GM19438 (cell line): ENCODE measurements at regions not wholly inside any gene's neighbourhood (a gene's known extent, or its start where the extent isn't known, plus 50 kb on each side); places are given as distances from the start of the nearest gene placed in this dataset.

ENCODE experiments used
- ATAC-seq: cut with Tn5 transposase; IDR thresholded peaks from one replicate; pipeline ENCODE4 v1.9.1; 2021; ENCODE audit warnings: low read depth; ENCODE audit not compliant: unreplicated experiment

- no peak for ATAC-seq
Measured at GRCh38 chr5:155878991-155879575, 447.9 kb upstream of the SGCD start.

- no peak for ATAC-seq
Measured at GRCh38 chr5:155884041-155884440, 442.9 kb upstream of the SGCD start.

GRCh38 chr5:155885199-155885598, 441.8 kb upstream of the SGCD start:
- no peak for ATAC-seq

- ATAC-seq, result no peak
Measured at GRCh38 chr5:155886311-155887031, 440.5 kb upstream of the SGCD start.

- ATAC-seq, result no peak
Measured at GRCh38 chr5:155895484-155895883, 431.5 kb upstream of the SGCD start.

GRCh38 chr5:155897761-155898160, 429.2 kb upstream of the SGCD start:
- ATAC-seq, result no peak

- no peak for ATAC-seq
Measured at GRCh38 chr5:155898284-155898683, 428.7 kb upstream of the SGCD start.

GRCh38 chr5:155903791-155904190, 423.2 kb upstream of the SGCD start:
- no peak for ATAC-seq

- ATAC-seq, result no peak
Measured at GRCh38 chr5:155905364-155905763, 421.6 kb upstream of the SGCD start.

GRCh38 chr5:155906046-155906445, 420.9 kb upstream of the SGCD start:
- ATAC-seq, result no peak

GRCh38 chr5:155908543-155908942, 418.4 kb upstream of the SGCD start:
- no peak for ATAC-seq

GRCh38 chr5:155912291-155912690, 414.7 kb upstream of the SGCD start:
- no peak for ATAC-seq

GRCh38 chr5:155914766-155915165, 412.2 kb upstream of the SGCD start:
- ATAC-seq, result no peak

GRCh38 chr5:155915601-155916000, 411.4 kb upstream of the SGCD start:
- ATAC-seq, result no peak

- no peak for ATAC-seq
Measured at GRCh38 chr5:155919126-155919525, 407.8 kb upstream of the SGCD start.

- ATAC-seq, result no peak
Measured at GRCh38 chr5:155919725-155920124, 407.2 kb upstream of the SGCD start.

GRCh38 chr5:155921621-155922020, 405.3 kb upstream of the SGCD start:
- ATAC-seq, result no peak

- no peak for ATAC-seq
Measured at GRCh38 chr5:155923784-155924183, 403.2 kb upstream of the SGCD start.

- ATAC-seq, result no peak
Measured at GRCh38 chr5:155926031-155926430, 400.9 kb upstream of the SGCD start.

- ATAC-seq, result no peak
Measured at GRCh38 chr5:155926766-155927165, 400.2 kb upstream of the SGCD start.

GRCh38 chr5:155929112-155929511, 397.9 kb upstream of the SGCD start:
- ATAC-seq, result no peak

GRCh38 chr5:155934964-155935363, 392.0 kb upstream of the SGCD start:
- ATAC-seq, result no peak
